Loucy (cell line): ENCODE measurements at regions not wholly inside any gene's neighbourhood (a gene's known extent, or its start where the extent isn't known, plus 50 kb on each side); places are given as distances from the start of the nearest gene placed in this dataset.

Experiments used
- CTCF ChIP-seq: fragments of 200-600 bp; sonication (generic); conservative IDR thresholded peaks from 2 replicates; pipeline ENCODE4 v1.5.1; 2014; ENCODE audit warnings: mild to moderate bottlenecking, antibody characterized with exemption, low read length
- EZH2phosphoT487 ChIP-seq: fragments of 200-600 bp; IDR thresholded peaks from 2 replicates; pipeline ENCODE4 v1.6.1; 2018; ENCODE audit warnings: antibody characterized with exemption, mild to moderate bottlenecking, moderate library complexity, borderline replicate concordance

- TF ChIP-seq CTCF, result no peak
- TF ChIP-seq EZH2phosphoT487, result no peak
These were observed 165.0 kb downstream of the ICE1 start for GRCh38 chr5:5587474-5587873.
